Endothelial cell of umbilical vein (primary cell): ENCODE measurements at regions not wholly inside any gene's neighbourhood (a gene's known extent, or its start where the extent isn't known, plus 50 kb on each side); places are given as distances from the start of the nearest gene placed in this dataset.
"Not testable (repeated sequence)": the region's sequence is repeated elsewhere in the genome, so short reads cannot be mapped to it uniquely, and the experiment has no call there.

Experiments used
- EZH2 ChIP-seq: IDR thresholded peaks from 2 replicates; pipeline ENCODE4 v1.6.1; 2012; ENCODE audit warnings: borderline replicate concordance, low read depth, mild to moderate bottlenecking, moderate library complexity, low read length, inconsistent platforms; ENCODE audit not compliant: severe bottlenecking
- POLR2A ChIP-seq: IDR thresholded peaks from 2 replicates; pipeline ENCODE4 v1.6.1; 2012; ENCODE audit warnings: low read depth, mild to moderate bottlenecking, control low read depth, low read length
- POLR2AphosphoS5 ChIP-seq: IDR thresholded peaks from 2 replicates; pipeline ENCODE4 v1.6.1; 2012; ENCODE audit warnings: low read depth, mild to moderate bottlenecking, control low read depth, low read length, moderate library complexity; ENCODE audit not compliant: insufficient read depth
- TF ChIP-seq, protein P1 (sequence below), 2 donors: IDR thresholded peaks; 1 replicate in 1 of 2; 2 replicates in 1 of 2; pipeline ENCODE4 v1.5.1; 2011; ENCODE audit warnings: low read length in 2 of 2, mild to moderate bottlenecking in 2 of 2, moderate library complexity in 2 of 2, control low read depth in 1 of 2, inconsistent platforms in 1 of 2, low read depth in 1 of 2; ENCODE audit not compliant: insufficient read depth in 1 of 2; ENCODE audit errors: extremely low read depth in 1 of 2
- TF ChIP-seq, protein P2 (sequence below): IDR thresholded peaks from 2 replicates; pipeline ENCODE4 v1.6.1; 2011; ENCODE audit not compliant: insufficient read depth, insufficient read length

DNA sequence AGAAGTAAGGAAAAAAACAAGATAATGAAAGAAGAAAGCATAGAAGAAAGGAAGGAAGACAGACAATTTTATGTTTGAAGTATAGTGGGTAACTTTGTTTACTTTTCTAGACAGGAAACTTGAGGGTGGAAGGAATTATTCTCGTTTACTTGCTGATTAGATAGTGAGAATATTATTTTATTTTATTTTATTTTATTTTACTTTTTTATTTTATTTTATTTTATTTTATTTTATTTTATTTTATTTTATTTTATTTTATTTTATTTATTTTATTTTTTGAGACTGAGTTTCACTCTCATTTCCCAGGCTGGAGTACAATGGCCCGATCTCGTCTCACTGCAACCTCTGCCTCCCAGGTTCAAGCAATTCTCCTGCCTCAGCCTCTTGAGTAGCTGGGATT lies 623.1 kb upstream of the COX7C start:
- TF ChIP-seq, protein P1, sequence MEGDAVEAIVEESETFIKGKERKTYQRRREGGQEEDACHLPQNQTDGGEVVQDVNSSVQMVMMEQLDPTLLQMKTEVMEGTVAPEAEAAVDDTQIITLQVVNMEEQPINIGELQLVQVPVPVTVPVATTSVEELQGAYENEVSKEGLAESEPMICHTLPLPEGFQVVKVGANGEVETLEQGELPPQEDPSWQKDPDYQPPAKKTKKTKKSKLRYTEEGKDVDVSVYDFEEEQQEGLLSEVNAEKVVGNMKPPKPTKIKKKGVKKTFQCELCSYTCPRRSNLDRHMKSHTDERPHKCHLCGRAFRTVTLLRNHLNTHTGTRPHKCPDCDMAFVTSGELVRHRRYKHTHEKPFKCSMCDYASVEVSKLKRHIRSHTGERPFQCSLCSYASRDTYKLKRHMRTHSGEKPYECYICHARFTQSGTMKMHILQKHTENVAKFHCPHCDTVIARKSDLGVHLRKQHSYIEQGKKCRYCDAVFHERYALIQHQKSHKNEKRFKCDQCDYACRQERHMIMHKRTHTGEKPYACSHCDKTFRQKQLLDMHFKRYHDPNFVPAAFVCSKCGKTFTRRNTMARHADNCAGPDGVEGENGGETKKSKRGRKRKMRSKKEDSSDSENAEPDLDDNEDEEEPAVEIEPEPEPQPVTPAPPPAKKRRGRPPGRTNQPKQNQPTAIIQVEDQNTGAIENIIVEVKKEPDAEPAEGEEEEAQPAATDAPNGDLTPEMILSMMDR (IDR thresholded peaks at IDR 0.05; ENCODE audit: extremely low read depth in 1 of 2, insufficient read depth in 1 of 2, low read depth in 1 of 2, low read length in 2 of 2), result not testable (repeated sequence)
- TF ChIP-seq, protein P2, sequence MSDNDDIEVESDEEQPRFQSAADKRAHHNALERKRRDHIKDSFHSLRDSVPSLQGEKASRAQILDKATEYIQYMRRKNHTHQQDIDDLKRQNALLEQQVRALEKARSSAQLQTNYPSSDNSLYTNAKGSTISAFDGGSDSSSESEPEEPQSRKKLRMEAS, result not testable (repeated sequence)
- not testable (repeated sequence) for TF ChIP-seq EZH2, POLR2A, POLR2AphosphoS5
